K562 (cell line): ENCODE measurements at regions not wholly inside any gene's neighbourhood (a gene's known extent, or its start where the extent isn't known, plus 50 kb on each side); places are given as distances from the start of the nearest gene placed in this dataset.
"Not testable (repeated sequence)": the region's sequence is repeated elsewhere in the genome, so short reads cannot be mapped to it uniquely, and the experiment has no call there.

ENCODE experiments used
- CREB1 ChIP-seq, 2 experiments: sonication (generic) in 1 of 2; formaldehyde crosslinking in 1 of 2; IDR thresholded peaks; 2 replicates each; pipeline versions ENCODE4 v1.6.1 to v1.8.0; 2012 to 2022; ENCODE audit warnings: inconsistent platforms in 1 of 2, mild to moderate bottlenecking in 1 of 2, missing genetic modification reagents in 1 of 2, moderate library complexity in 1 of 2
- CTCF ChIP-seq, 3 experiments: IDR thresholded peaks in 2 of 3; conservative IDR thresholded peaks in 1 of 3; 2 replicates each; pipeline ENCODE4 v1.5.1; 2011 to 2012; ENCODE audit warnings: low read length in 3 of 3, mild to moderate bottlenecking in 3 of 3, control low read depth in 2 of 3, improper control_type of control experiment in 1 of 3, inconsistent platforms in 1 of 3, low read depth in 1 of 3, mixed read lengths in 1 of 3, moderate library complexity in 1 of 3; ENCODE audit not compliant: insufficient read depth in 2 of 3
- EP300 ChIP-seq: IDR thresholded peaks from 2 replicates; pipeline ENCODE4 v1.6.1; 2012; ENCODE audit warnings: low read length, improper control_type of control experiment
- GTF2F1 ChIP-seq: IDR thresholded peaks from 2 replicates; pipeline ENCODE4 v1.6.1; 2011; ENCODE audit warnings: low read depth, low read length, improper control_type of control experiment
- MAX ChIP-seq: sonication (generic); formaldehyde crosslinking; IDR thresholded peaks from 2 replicates; pipeline ENCODE4 v1.9.0; 2022; ENCODE audit warnings: mild to moderate bottlenecking, missing genetic modification reagents
- MEF2D ChIP-seq: conservative IDR thresholded peaks from 2 replicates; pipeline ENCODE4 v1.6.1; 2016; ENCODE audit warnings: low read depth, missing genetic modification characterization, missing compliant biosample characterization
- NCOR1 ChIP-seq: fragments of 450-650 bp; IDR thresholded peaks from 2 replicates; pipeline ENCODE4 v1.6.1; 2016; ENCODE audit warnings: mild to moderate bottlenecking, moderate library complexity
- POLR2A ChIP-seq: fragments of 450-650 bp; conservative IDR thresholded peaks from 2 replicates; pipeline ENCODE4 v1.6.1; 2016
- PTBP1 ChIP-seq: fragments of 200-400 bp; formaldehyde crosslinking; IDR thresholded peaks from 2 replicates; pipeline ENCODE4 v1.6.1; 2017; ENCODE audit warnings: low read depth, low read length
- RB1 ChIP-seq: fragments of 450-650 bp; IDR thresholded peaks from 2 replicates; pipeline ENCODE4 v1.6.1; 2017; ENCODE audit warnings: low read depth, mild to moderate bottlenecking
- SIN3A ChIP-seq, 2 experiments: fragments of 150-350 bp in 1 of 2; IDR thresholded peaks; 2 replicates each; pipeline ENCODE4 v1.6.1; 2011 to 2016; ENCODE audit warnings: borderline replicate concordance in 2 of 2, low read depth in 2 of 2, low read length in 2 of 2, mild to moderate bottlenecking in 2 of 2, moderate library complexity in 2 of 2; ENCODE audit not compliant: control insufficient read depth in 1 of 2
- SMAD3 ChIP-seq: fragments of 450-650 bp; formaldehyde crosslinking; conservative IDR thresholded peaks from 2 replicates; pipeline ENCODE4 v1.4.0; 2020; ENCODE audit warnings: mild to moderate bottlenecking
- SREBF2 ChIP-seq: sonication (generic); formaldehyde crosslinking; IDR thresholded peaks from 2 replicates; pipeline ENCODE4 v1.4.0; 2020; ENCODE audit warnings: mild to moderate bottlenecking, missing genetic modification reagents

- not testable (repeated sequence) for TF ChIP-seq EP300; CTCF (IDR thresholded peaks at IDR 0.05 in 2 of 3, conservative IDR thresholded peaks at IDR 0.05 in 1 of 3; ENCODE audit: insufficient read depth in 2 of 3, low read depth in 1 of 3, low read length in 3 of 3); SMAD3 (CRISPR knock-in tag); SREBF2 (CRISPR knock-in tag); CREB1 (IDR thresholded peaks at IDR 0.05); CREB1 (CRISPR knock-in tag; IDR thresholded peaks at IDR 0.05); MEF2D (tag); SIN3A (IDR thresholded peaks at IDR 0.05; ENCODE audit: borderline replicate concordance in 2 of 2, control insufficient read depth in 1 of 2, low read depth in 2 of 2, low read length in 2 of 2); POLR2A; RB1; GTF2F1; MAX (CRISPR knock-in tag); PTBP1; NCOR1
Measured at GRCh38 chr2:238723740-238724320, 124.1 kb upstream of the TWIST2 start.
